ENCODE measurements at regions not wholly inside any gene's neighbourhood (a gene's known extent, or its start where the extent isn't known, plus 50 kb on each side); places are given as distances from the start of the nearest gene placed in this dataset.

DNA sequence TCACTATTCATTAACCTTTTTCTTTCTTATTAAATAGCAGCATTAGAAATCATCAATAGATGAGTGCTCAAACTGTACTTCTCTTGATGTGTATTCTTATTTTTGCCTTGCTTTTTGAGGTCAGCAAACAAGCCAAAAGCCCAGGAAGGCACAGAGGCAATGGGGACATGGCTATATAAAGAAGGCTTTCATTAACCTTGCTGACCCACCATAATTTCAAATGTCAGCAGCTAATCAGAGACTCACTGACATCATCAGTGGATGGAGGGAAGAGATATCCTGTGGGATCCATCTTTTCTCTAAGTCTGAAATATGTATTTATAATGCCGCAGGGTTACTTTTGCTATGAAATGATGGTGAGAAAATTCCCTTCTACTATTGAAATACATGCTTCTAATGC, 1162.8 kb upstream of the ACVR2A start:
- intact Hi-C loops (cut with micrococcal nuclease; ENCODE audit: unreplicated experiment), result no loop called here
- no peak overlapping the region for H3K27ac ChIP-seq
- CTCF ChIA-PET, result no interaction called here
- H3K9me3 ChIP-seq (ENCODE audit: insufficient read depth, low read depth), result no peaks in the 10 kb centered on the region
- no peak for DNase-seq
- no peaks in the 10 kb centered on the region for H3K9me2 ChIP-seq (ENCODE audit: insufficient read depth)
- POLR2A ChIA-PET (ENCODE audit: unreplicated experiment), result no interaction called here
- H3K4me2 ChIP-seq, result no peak overlapping the region
- H3K4me1 ChIP-seq (replicated peaks; ENCODE audit: insufficient read depth), result no peaks in the 10 kb centered on the region
- no peak for TF ChIP-seq EZH2 (IDR thresholded peaks at IDR 0.05; ENCODE audit: low read depth)
- TF ChIP-seq, protein P1, sequence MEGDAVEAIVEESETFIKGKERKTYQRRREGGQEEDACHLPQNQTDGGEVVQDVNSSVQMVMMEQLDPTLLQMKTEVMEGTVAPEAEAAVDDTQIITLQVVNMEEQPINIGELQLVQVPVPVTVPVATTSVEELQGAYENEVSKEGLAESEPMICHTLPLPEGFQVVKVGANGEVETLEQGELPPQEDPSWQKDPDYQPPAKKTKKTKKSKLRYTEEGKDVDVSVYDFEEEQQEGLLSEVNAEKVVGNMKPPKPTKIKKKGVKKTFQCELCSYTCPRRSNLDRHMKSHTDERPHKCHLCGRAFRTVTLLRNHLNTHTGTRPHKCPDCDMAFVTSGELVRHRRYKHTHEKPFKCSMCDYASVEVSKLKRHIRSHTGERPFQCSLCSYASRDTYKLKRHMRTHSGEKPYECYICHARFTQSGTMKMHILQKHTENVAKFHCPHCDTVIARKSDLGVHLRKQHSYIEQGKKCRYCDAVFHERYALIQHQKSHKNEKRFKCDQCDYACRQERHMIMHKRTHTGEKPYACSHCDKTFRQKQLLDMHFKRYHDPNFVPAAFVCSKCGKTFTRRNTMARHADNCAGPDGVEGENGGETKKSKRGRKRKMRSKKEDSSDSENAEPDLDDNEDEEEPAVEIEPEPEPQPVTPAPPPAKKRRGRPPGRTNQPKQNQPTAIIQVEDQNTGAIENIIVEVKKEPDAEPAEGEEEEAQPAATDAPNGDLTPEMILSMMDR (conservative IDR thresholded peaks at IDR 0.05), result no peak
- no peaks in the 10 kb centered on the region for H3K79me2 ChIP-seq (ENCODE audit: low read depth)
- no TSS peak for BruUV-seq (replicated peaks)
- no peaks in the 10 kb centered on the region for H4K20me1 ChIP-seq (ENCODE audit: insufficient read depth)
- no peaks in the 10 kb centered on the region for H3F3A ChIP-seq (ENCODE audit: insufficient read depth, low read depth)
- H3K4me3 ChIP-seq, result no peak overlapping the region
- no peak overlapping the region for H2AFZ ChIP-seq
- no peaks in the 10 kb centered on the region for H3K36me3 ChIP-seq (ENCODE audit: low read depth)
- H3K27me3 ChIP-seq (ENCODE audit: insufficient read depth, low read depth), result no peaks in the 10 kb centered on the region

DNA sequence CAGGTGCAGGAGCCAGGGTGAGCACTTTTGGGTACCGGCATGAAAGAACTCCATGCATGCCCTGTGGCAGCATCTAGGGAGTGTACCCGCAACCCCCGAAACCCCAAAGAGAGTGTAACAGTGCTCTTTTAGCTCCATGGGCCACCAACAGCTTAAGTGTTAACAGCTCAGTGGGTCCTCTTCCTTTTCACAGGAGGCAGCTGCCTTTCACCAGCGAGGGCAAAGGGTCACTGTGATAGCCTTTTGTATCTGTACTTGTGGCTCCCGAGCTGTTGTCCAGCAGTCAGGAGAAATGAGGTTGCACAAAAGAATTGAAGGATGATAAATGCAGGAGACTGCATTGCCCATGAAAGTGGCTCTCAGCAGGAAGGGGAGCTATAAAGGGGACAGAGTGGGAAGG, 1166.3 kb upstream of the ACVR2A start:
- CTCF ChIA-PET, result no interaction called here
- no peak overlapping the region for H3K4me2 ChIP-seq

DNA sequence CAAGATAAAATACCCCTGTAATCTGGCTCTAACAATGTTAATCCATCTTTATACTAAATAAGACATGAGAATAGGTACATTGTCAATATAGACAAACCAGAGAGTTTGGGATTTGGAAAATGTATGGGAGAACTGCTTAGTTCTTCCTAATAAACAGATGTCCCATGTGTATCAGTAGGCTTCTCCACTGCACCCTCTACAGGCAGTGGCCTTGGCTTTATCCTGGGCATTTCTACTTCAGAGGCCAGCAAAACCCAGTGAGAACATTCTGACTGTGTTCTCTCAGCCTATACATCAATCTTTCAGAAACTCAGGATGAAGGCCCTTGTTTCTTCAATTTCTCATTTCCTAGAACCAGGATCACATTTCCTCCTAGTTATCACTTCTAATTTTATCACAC, 1167.5 kb upstream of the ACVR2A start:
- intact Hi-C loops (cut with micrococcal nuclease; ENCODE audit: unreplicated experiment), result no loop called here
- no TSS peak for BruUV-seq (replicated peaks)
- DNase-seq, result no peak
- H3K79me2 ChIP-seq (ENCODE audit: low read depth), result no peaks in the 10 kb centered on the region
- POLR2A ChIA-PET (ENCODE audit: unreplicated experiment), result no interaction called here
- H3K4me2 ChIP-seq, result no peak overlapping the region
- TF ChIP-seq, protein P1 (conservative IDR thresholded peaks at IDR 0.05), result no peak
- TF ChIP-seq EZH2 (IDR thresholded peaks at IDR 0.05; ENCODE audit: low read depth), result no peak
- H3K27ac ChIP-seq, result no peak overlapping the region
- H2AFZ ChIP-seq, result no peak overlapping the region
- CTCF ChIA-PET, result no interaction called here
- no peaks in the 10 kb centered on the region for H3K36me3 ChIP-seq (ENCODE audit: low read depth)
- no peaks in the 10 kb centered on the region for H3K27me3 ChIP-seq (ENCODE audit: insufficient read depth, low read depth)
- no peak overlapping the region for H3K4me3 ChIP-seq
- no peaks in the 10 kb centered on the region for H4K20me1 ChIP-seq (ENCODE audit: insufficient read depth)
- no peaks in the 10 kb centered on the region for H3F3A ChIP-seq (ENCODE audit: insufficient read depth, low read depth)
- no peaks in the 10 kb centered on the region for H3K9me3 ChIP-seq (ENCODE audit: insufficient read depth, low read depth)
- no peaks in the 10 kb centered on the region for H3K4me1 ChIP-seq (replicated peaks; ENCODE audit: insufficient read depth)
- no peaks in the 10 kb centered on the region for H3K9me2 ChIP-seq (ENCODE audit: insufficient read depth)

More for the DNA sequence above, 1166.3 kb upstream of the ACVR2A start:
- H3K4me1 ChIP-seq (replicated peaks; ENCODE audit: insufficient read depth), result no peaks in the 10 kb centered on the region
- intact Hi-C loops (cut with micrococcal nuclease; ENCODE audit: unreplicated experiment), result no loop called here
- POLR2A ChIA-PET (ENCODE audit: unreplicated experiment), result interaction anchor here (0.5 to 0.6 kb wide), 2 partner anchors 31 to 127 kb away, joined by 9 to 11 read pairs; no protein-coding TSS in a partner anchor
- H3K27me3 ChIP-seq (ENCODE audit: insufficient read depth, low read depth), result no peaks in the 10 kb centered on the region
- no peaks in the 10 kb centered on the region for H3F3A ChIP-seq (ENCODE audit: insufficient read depth, low read depth)
- BruUV-seq (replicated peaks), result no TSS peak
- no peak overlapping the region for H3K27ac ChIP-seq
- no peaks in the 10 kb centered on the region for H3K9me2 ChIP-seq (ENCODE audit: insufficient read depth)
- TF ChIP-seq, protein P1 (conservative IDR thresholded peaks at IDR 0.05), result no peak
- no peak for TF ChIP-seq EZH2 (IDR thresholded peaks at IDR 0.05; ENCODE audit: low read depth)
- no peaks in the 10 kb centered on the region for H3K9me3 ChIP-seq (ENCODE audit: insufficient read depth, low read depth)
- no peak overlapping the region for H3K4me3 ChIP-seq
- H3K79me2 ChIP-seq (ENCODE audit: low read depth), result no peaks in the 10 kb centered on the region
- no peak overlapping the region for H2AFZ ChIP-seq
- H4K20me1 ChIP-seq (ENCODE audit: insufficient read depth), result no peaks in the 10 kb centered on the region
- no peaks in the 10 kb centered on the region for H3K36me3 ChIP-seq (ENCODE audit: low read depth)
- DNase-seq, result no peak
